ENCODE measurements at regions not wholly inside any gene's neighbourhood (a gene's known extent, or its start where the extent isn't known, plus 50 kb on each side); places are given as distances from the start of the nearest gene placed in this dataset.

- TF ChIP-seq CTCF (IDR thresholded peaks at IDR 0.05) (no peak), EZH2 (IDR thresholded peaks at IDR 0.05; ENCODE audit: borderline replicate concordance, insufficient read depth, low read depth, low read length, poor library complexity, severe bottlenecking) (no peak)
Observed at GRCh38 chr3:164209363-164209762, 868.9 kb downstream of the SI start.

Data from B cell (primary cell).